ENCODE measurements at regions not wholly inside any gene's neighbourhood (a gene's known extent, or its start where the extent isn't known, plus 50 kb on each side); places are given as distances from the start of the nearest gene placed in this dataset.

GRCh38 chr16:9596788-9597187 lies 505.3 kb downstream of the HAPSTR1 start:
- TF ChIP-seq CTCF (IDR thresholded peaks at IDR 0.05; ENCODE audit: low read depth, low read length, missing input control) (no peak), EGR1 (IDR thresholded peaks at IDR 0.05; ENCODE audit: low read depth in 2 of 2) (no peak), JUND (IDR thresholded peaks at IDR 0.05) (no peak), RAD21 (IDR thresholded peaks at IDR 0.05) (no peak), TAF1 (conservative IDR thresholded peaks at IDR 0.05) (no peak), FOXA1 (IDR thresholded peaks at IDR 0.05) (no peak), ZBTB33 (IDR thresholded peaks at IDR 0.05) (no peak), GABPA (IDR thresholded peaks at IDR 0.05 in 1 of 2, conservative IDR thresholded peaks at IDR 0.05 in 1 of 2) (no peak), SP1 (IDR thresholded peaks at IDR 0.05) (no peak), HNF4A (conservative IDR thresholded peaks at IDR 0.05) (no peak), YY1 (IDR thresholded peaks at IDR 0.05) (no peak)
- TF ChIP-seq, protein P1, sequence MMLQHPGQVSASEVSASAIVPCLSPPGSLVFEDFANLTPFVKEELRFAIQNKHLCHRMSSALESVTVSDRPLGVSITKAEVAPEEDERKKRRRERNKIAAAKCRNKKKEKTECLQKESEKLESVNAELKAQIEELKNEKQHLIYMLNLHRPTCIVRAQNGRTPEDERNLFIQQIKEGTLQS (IDR thresholded peaks at IDR 0.05) = no peak
- TF ChIP-seq, protein P2, sequence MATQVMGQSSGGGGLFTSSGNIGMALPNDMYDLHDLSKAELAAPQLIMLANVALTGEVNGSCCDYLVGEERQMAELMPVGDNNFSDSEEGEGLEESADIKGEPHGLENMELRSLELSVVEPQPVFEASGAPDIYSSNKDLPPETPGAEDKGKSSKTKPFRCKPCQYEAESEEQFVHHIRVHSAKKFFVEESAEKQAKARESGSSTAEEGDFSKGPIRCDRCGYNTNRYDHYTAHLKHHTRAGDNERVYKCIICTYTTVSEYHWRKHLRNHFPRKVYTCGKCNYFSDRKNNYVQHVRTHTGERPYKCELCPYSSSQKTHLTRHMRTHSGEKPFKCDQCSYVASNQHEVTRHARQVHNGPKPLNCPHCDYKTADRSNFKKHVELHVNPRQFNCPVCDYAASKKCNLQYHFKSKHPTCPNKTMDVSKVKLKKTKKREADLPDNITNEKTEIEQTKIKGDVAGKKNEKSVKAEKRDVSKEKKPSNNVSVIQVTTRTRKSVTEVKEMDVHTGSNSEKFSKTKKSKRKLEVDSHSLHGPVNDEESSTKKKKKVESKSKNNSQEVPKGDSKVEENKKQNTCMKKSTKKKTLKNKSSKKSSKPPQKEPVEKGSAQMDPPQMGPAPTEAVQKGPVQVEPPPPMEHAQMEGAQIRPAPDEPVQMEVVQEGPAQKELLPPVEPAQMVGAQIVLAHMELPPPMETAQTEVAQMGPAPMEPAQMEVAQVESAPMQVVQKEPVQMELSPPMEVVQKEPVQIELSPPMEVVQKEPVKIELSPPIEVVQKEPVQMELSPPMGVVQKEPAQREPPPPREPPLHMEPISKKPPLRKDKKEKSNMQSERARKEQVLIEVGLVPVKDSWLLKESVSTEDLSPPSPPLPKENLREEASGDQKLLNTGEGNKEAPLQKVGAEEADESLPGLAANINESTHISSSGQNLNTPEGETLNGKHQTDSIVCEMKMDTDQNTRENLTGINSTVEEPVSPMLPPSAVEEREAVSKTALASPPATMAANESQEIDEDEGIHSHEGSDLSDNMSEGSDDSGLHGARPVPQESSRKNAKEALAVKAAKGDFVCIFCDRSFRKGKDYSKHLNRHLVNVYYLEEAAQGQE (IDR thresholded peaks at IDR 0.05) = no peak
- TF ChIP-seq, protein P3, sequence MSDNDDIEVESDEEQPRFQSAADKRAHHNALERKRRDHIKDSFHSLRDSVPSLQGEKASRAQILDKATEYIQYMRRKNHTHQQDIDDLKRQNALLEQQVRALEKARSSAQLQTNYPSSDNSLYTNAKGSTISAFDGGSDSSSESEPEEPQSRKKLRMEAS (IDR thresholded peaks at IDR 0.05) = no peak

Data from liver (tissue), 3 donors.